GM12878 (cell line): ENCODE measurements at regions not wholly inside any gene's neighbourhood (a gene's known extent, or its start where the extent isn't known, plus 50 kb on each side); places are given as distances from the start of the nearest gene placed in this dataset.

Experiments used
- ATAC-seq: fragments of 200-7000 bp; cut with Tn5 transposase; 3 replicates; pipeline ENCODE4 v1.9.1; 2020; ENCODE audit warnings: mild to moderate bottlenecking, moderate library complexity
- BruUV-seq: library from RNA; stranded (reverse); fragments of 400-500 nt; replicated peaks from 2 replicates; lab custom pipeline; 2021; lab: Mats Ljungman, UMichigan
- CTCF ChIA-PET: fragments of 300-600 bp; sonication (Branson Sonifier 250); formaldehyde crosslinking; extraction: SDS; loops from one replicate; lab custom pipeline; 2021; ENCODE audit warnings: inconsistent platforms; lab: Yijun Ruan, JAX
- POLR2A ChIA-PET: fragments of 350-600 bp; formaldehyde crosslinking; extraction: SDS; loops from one replicate; lab custom pipeline; 2021; ENCODE audit warnings: inconsistent platforms; lab: Charles Lee
- RAD21 ChIA-PET: fragments of 300-600 bp; sonication (Branson Sonifier 250); formaldehyde crosslinking; loops from one replicate; lab custom pipeline; 2023; ENCODE audit warnings: antibody characterized with exemption; ENCODE audit not compliant: unreplicated experiment; lab: Charles Lee
- SMC1A ChIA-PET: fragments of 300-600 bp; sonication (Branson Sonifier 250); formaldehyde crosslinking; loops from one replicate; lab custom pipeline; 2023; ENCODE audit not compliant: unreplicated experiment, uncharacterized antibody; lab: Charles Lee
- DNase-seq: peaks from one replicate; pipeline ENCODE4 v3.0.0-alpha.2; 2011; ENCODE audit warnings: low read depth, low spot score
- FAIRE-seq: peaks from 3 replicates; lab custom pipeline; 2011; peaks lifted over from hg19 to GRCh38; lab: Jason Lieb, UNC
- H2AFZ ChIP-seq: 2 replicates; pipeline ENCODE4 v1.6.0; 2011; ENCODE audit warnings: low read depth, low read length, control low read depth; ENCODE audit not compliant: control insufficient read depth
- H3K27ac ChIP-seq: 2 replicates; pipeline ENCODE4 v1.5.1; 2011; ENCODE audit warnings: control low read depth; ENCODE audit not compliant: control insufficient read depth, insufficient read depth
- H3K27me3 ChIP-seq, 2 experiments: replicated peaks in 1 of 2; 2 replicates each; pipeline versions ENCODE4 v1.6.0 to v1.6.1; 2011; ENCODE audit warnings: low read length in 1 of 2; ENCODE audit not compliant: control insufficient read depth in 2 of 2, insufficient read depth in 2 of 2
- H3K36me3 ChIP-seq, 2 experiments: 2 replicates each; pipeline ENCODE4 v1.5.1; 2011; ENCODE audit warnings: low read length in 1 of 2; ENCODE audit not compliant: control insufficient read depth in 2 of 2, insufficient read depth in 2 of 2
- H3K4me1 ChIP-seq: 2 replicates; pipeline ENCODE4 v1.6.1; 2011; ENCODE audit warnings: mild to moderate bottlenecking, low read length, moderate library complexity, mixed read lengths; ENCODE audit not compliant: control insufficient read depth, insufficient read depth
- H3K4me2 ChIP-seq: 2 replicates; pipeline ENCODE4 v1.6.0; 2011; ENCODE audit warnings: control low read depth; ENCODE audit not compliant: control insufficient read depth, insufficient read depth
- H3K4me3 ChIP-seq: fragments of 200-600 bp; sonication (generic); 2 replicates; pipeline ENCODE4 v1.5.1; 2016
- H3K79me2 ChIP-seq: 2 replicates; pipeline ENCODE4 v1.6.0; 2011; ENCODE audit warnings: low read length; ENCODE audit not compliant: control insufficient read depth, insufficient read depth
- H3K9ac ChIP-seq: 2 replicates; pipeline ENCODE4 v1.8.0; 2011; ENCODE audit warnings: low read length, control low read depth, mixed read lengths; ENCODE audit not compliant: control insufficient read depth, insufficient read depth
- H3K9me3 ChIP-seq: replicated peaks from 3 replicates; pipeline ENCODE4 v1.5.1; 2011; ENCODE audit warnings: mild to moderate bottlenecking, low read length; ENCODE audit not compliant: control insufficient read depth, insufficient read depth
- H4K20me1 ChIP-seq: 2 replicates; pipeline ENCODE4 v1.6.0; 2011; ENCODE audit not compliant: control insufficient read depth, insufficient read depth
- ATF7 ChIP-seq: fragments of 450-650 bp; IDR thresholded peaks from 2 replicates; pipeline ENCODE4 v1.6.1; 2016; ENCODE audit warnings: low read depth, mild to moderate bottlenecking
- E2F8 ChIP-seq: fragments of 450-650 bp; IDR thresholded peaks from 2 replicates; pipeline ENCODE4 v1.6.1; 2018; ENCODE audit warnings: mild to moderate bottlenecking, low read depth, moderate library complexity; ENCODE audit not compliant: partially characterized antibody
- ELK1 ChIP-seq: IDR thresholded peaks from 2 replicates; pipeline ENCODE4 v1.6.1; 2012; ENCODE audit warnings: low read depth, low read length, improper control_type of control experiment
- GABPA ChIP-seq: IDR thresholded peaks from 2 replicates; pipeline ENCODE4 v1.6.1; 2014; ENCODE audit warnings: antibody characterized with exemption, low read depth, mild to moderate bottlenecking, inconsistent platforms
- LARP7 ChIP-seq: fragments of 450-650 bp; IDR thresholded peaks from 2 replicates; pipeline ENCODE4 v1.6.1; 2017; ENCODE audit warnings: mild to moderate bottlenecking
- MLLT1 ChIP-seq: fragments of 450-650 bp; IDR thresholded peaks from 2 replicates; pipeline ENCODE4 v1.6.1; 2016; ENCODE audit warnings: mild to moderate bottlenecking
- MTA2 ChIP-seq: fragments of 450-650 bp; IDR thresholded peaks from 2 replicates; pipeline ENCODE4 v1.6.1; 2016; ENCODE audit warnings: low read depth, mild to moderate bottlenecking, moderate library complexity
- MTA3 ChIP-seq: IDR thresholded peaks from 2 replicates; pipeline ENCODE4 v1.6.1; 2012; ENCODE audit warnings: low read length, inconsistent platforms, borderline replicate concordance
- NFIC ChIP-seq: IDR thresholded peaks from 2 replicates; pipeline ENCODE4 v1.6.1; 2012; ENCODE audit warnings: low read depth, mild to moderate bottlenecking, inconsistent platforms, low read length, moderate library complexity
- PAX8 ChIP-seq: fragments of 450-650 bp; IDR thresholded peaks from 2 replicates; pipeline ENCODE4 v1.6.1; 2017; ENCODE audit warnings: mild to moderate bottlenecking, moderate library complexity
- PML ChIP-seq: IDR thresholded peaks from 2 replicates; pipeline ENCODE4 v1.6.1; 2012; ENCODE audit warnings: low read length, inconsistent platforms
- POLR2AphosphoS2 ChIP-seq: IDR thresholded peaks from 2 replicates; pipeline ENCODE4 v1.6.1; 2011; ENCODE audit warnings: low read depth, mild to moderate bottlenecking, low read length, improper control_type of control experiment, moderate library complexity
- RAD51 ChIP-seq: fragments of 450-650 bp; IDR thresholded peaks from 2 replicates; pipeline ENCODE4 v1.6.1; 2016; ENCODE audit warnings: moderate library complexity, mild to moderate bottlenecking, inconsistent platforms
- STAT1 ChIP-seq: fragments of 450-650 bp; conservative IDR thresholded peaks from 2 replicates; pipeline ENCODE4 v1.6.1; 2014; ENCODE audit warnings: antibody characterized with exemption, mild to moderate bottlenecking
- STAT3 ChIP-seq: IDR thresholded peaks from 2 replicates; pipeline ENCODE4 v1.6.1; 2011; ENCODE audit warnings: low read depth, low read length, improper control_type of control experiment
- WGBS: methylation state at CpG from one replicate; pipeline ENCODE4 v1.1.6; 2016; ENCODE audit warnings: low lambda C conversion rate; ENCODE audit not compliant: insufficient replicate concordance, insufficient coverage; ENCODE audit errors: missing lambda C conversion rate; 5-methylcytosine and 5-hydroxymethylcytosine counted together
- in situ Hi-C: fragments of 300-500 bp; cut with MboI; formaldehyde crosslinking; loops from 9 replicates; pipeline ENCODE4 v1.14.3; 2018; ENCODE audit warnings: mixed read lengths
- intact Hi-C: fragments of 100-400 bp; cut with micrococcal nuclease; formaldehyde crosslinking; loops from one replicate; pipeline ENCODE4 v1.14.2; 2022; ENCODE audit not compliant: unreplicated experiment

GRCh38 chr7:85262891-85263290, 76.0 kb upstream of the SEMA3D start:
- 43% methylated on average over 6 of the region's 6 CpGs for WGBS
- FAIRE-seq = no peak
- POLR2A ChIA-PET = interaction anchor here (0.6 kb wide), 1 partner anchor 15 kb away, joined by 4 read pairs; no protein-coding TSS in a partner anchor
- Histone ChIP-seq H3K4me1 (no peaks in the 10 kb centered on the region), H3K79me2 (no peaks in the 10 kb centered on the region), H3K9me3 (no peaks in the 10 kb centered on the region), H3K27me3 (no peaks in the 10 kb centered on the region), H2AFZ (no peak overlapping the region), H3K4me3 (no peak overlapping the region), H3K27ac (no peak overlapping the region), H3K4me2 (no peak overlapping the region), H3K9ac (no peak overlapping the region), H4K20me1 (no peaks in the 10 kb centered on the region), H3K36me3 (no peaks in the 10 kb centered on the region)
- intact Hi-C loops (no loop called here), in situ Hi-C loops (no loop called here)
- no peak for TF ChIP-seq ELK1
- TF ChIP-seq PML = no peak
- TF ChIP-seq STAT3 = no peak
- no peak for TF ChIP-seq MTA2
- no peak for TF ChIP-seq STAT1
- no peak for TF ChIP-seq GABPA
- TF ChIP-seq E2F8 = no peak
- no peak for TF ChIP-seq PAX8
- no peak for TF ChIP-seq NFIC
- no peak for TF ChIP-seq MLLT1
- no peak for TF ChIP-seq RAD51
- TF ChIP-seq LARP7 = no peak
- no peak for TF ChIP-seq POLR2AphosphoS2
- TF ChIP-seq MTA3 = no peak
- no peak for TF ChIP-seq ATF7
- DNase-seq = no peak
- no peak for ATAC-seq
- no TSS peak for BruUV-seq
- SMC1A ChIA-PET = no interaction called here
- CTCF ChIA-PET = no interaction called here
- RAD21 ChIA-PET = no interaction called here
